ENCODE measurements at regions not wholly inside any gene's neighbourhood (a gene's known extent, or its start where the extent isn't known, plus 50 kb on each side); places are given as distances from the start of the nearest gene placed in this dataset.

DNA sequence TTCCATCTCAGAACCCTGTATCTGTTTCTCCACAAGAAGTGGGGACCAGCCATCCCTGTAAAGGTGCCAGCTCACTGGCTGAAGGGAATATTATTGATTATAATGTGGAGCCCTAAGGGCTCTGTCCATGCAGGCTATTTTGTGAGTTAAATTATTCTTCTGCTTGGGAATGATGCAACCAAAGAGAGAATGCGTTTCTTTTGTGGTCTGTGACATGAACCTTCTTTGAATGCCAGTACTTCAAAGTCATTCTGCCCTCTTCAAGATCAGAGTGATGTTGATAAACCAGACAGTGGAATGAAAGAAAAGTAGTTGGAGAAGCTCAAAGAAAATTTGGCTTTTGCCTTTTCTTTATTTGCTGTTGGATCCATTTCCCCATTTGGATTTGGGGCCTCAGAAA lies 995.2 kb downstream of the KCNMA1 start:
- CTCF ChIA-PET: interaction anchor here (1.0 kb wide), 1 partner anchor 25 kb away, joined by 3 read pairs; no protein-coding TSS in a partner anchor
- TF ChIP-seq, protein P1, sequence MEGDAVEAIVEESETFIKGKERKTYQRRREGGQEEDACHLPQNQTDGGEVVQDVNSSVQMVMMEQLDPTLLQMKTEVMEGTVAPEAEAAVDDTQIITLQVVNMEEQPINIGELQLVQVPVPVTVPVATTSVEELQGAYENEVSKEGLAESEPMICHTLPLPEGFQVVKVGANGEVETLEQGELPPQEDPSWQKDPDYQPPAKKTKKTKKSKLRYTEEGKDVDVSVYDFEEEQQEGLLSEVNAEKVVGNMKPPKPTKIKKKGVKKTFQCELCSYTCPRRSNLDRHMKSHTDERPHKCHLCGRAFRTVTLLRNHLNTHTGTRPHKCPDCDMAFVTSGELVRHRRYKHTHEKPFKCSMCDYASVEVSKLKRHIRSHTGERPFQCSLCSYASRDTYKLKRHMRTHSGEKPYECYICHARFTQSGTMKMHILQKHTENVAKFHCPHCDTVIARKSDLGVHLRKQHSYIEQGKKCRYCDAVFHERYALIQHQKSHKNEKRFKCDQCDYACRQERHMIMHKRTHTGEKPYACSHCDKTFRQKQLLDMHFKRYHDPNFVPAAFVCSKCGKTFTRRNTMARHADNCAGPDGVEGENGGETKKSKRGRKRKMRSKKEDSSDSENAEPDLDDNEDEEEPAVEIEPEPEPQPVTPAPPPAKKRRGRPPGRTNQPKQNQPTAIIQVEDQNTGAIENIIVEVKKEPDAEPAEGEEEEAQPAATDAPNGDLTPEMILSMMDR (IDR thresholded peaks at IDR 0.05; ENCODE audit: control extremely low read depth, extremely low read depth, low read depth, missing control alignments): no peak
- POLR2A ChIA-PET: no interaction called here
- no peak for DNase-seq (ENCODE audit: extremely low spot score)

DNA sequence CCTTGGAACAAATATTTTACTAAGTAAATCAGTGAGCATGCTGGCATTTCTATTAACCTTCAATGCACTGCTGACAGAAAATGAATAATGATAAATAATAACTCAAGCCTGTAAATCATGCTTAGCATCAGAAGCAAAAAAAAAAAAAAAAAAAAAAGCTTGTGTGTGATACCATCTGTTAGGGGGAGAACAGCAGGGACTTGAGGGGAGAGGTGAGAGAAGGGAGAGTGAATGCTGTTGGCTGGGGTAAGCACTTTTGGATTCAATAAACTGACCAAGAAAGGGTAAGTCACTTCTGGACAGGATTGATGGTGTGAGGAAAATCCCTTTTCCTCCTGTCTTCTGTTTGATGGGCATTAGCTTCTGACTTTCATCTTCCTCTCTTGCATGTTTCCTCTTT lies 996.4 kb downstream of the KCNMA1 start:
- POLR2A ChIA-PET: no interaction called here
- DNase-seq (ENCODE audit: extremely low spot score): no peak
- CTCF ChIA-PET: no interaction called here
- TF ChIP-seq, protein P1 (IDR thresholded peaks at IDR 0.05; ENCODE audit: control extremely low read depth, extremely low read depth, low read depth, missing control alignments): no peak

DNA sequence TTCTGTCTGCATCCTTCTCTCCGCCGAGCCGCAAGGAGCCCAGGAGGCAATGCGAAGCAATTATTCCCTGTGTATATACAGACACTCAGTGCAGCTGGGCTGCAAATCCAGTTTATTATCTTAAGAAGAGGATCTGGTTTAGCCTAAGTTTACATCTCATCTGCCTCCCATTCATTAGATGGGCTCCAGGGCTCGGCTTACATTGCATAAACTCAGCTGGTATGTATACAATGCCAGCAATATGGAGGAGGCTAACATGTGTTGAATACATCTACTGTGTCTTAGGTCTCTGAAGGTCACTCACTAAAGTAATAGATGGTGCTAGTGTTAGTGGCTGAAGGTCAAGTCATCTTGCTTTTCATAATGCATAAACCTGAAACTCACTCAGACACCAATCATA lies 996.8 kb downstream of the KCNMA1 start:
- CTCF ChIA-PET: no interaction called here
- DNase-seq (ENCODE audit: extremely low spot score): no peak
- TF ChIP-seq, protein P1 (IDR thresholded peaks at IDR 0.05; ENCODE audit: control extremely low read depth, extremely low read depth, low read depth, missing control alignments): no peak
- POLR2A ChIA-PET: no interaction called here

DNA sequence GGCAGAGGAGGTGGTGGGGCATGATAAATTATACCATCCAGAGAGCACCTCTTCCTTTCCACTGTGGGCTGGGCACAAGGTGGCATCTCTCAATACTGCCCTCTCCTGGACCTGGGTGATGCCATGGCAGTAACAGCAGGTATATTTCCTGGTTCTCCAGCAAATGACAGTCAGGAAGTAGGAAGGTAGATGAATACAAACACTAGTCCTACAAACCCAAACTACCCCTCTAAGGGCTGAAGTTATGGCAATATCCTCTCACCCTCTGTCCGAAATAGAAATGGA lies 1004.9 kb downstream of the KCNMA1 start:
- POLR2A ChIA-PET: no interaction called here
- DNase-seq (ENCODE audit: extremely low spot score): no peak
- TF ChIP-seq, protein P1 (IDR thresholded peaks at IDR 0.05; ENCODE audit: control extremely low read depth, extremely low read depth, low read depth, missing control alignments): peak; percentile 21

DNA sequence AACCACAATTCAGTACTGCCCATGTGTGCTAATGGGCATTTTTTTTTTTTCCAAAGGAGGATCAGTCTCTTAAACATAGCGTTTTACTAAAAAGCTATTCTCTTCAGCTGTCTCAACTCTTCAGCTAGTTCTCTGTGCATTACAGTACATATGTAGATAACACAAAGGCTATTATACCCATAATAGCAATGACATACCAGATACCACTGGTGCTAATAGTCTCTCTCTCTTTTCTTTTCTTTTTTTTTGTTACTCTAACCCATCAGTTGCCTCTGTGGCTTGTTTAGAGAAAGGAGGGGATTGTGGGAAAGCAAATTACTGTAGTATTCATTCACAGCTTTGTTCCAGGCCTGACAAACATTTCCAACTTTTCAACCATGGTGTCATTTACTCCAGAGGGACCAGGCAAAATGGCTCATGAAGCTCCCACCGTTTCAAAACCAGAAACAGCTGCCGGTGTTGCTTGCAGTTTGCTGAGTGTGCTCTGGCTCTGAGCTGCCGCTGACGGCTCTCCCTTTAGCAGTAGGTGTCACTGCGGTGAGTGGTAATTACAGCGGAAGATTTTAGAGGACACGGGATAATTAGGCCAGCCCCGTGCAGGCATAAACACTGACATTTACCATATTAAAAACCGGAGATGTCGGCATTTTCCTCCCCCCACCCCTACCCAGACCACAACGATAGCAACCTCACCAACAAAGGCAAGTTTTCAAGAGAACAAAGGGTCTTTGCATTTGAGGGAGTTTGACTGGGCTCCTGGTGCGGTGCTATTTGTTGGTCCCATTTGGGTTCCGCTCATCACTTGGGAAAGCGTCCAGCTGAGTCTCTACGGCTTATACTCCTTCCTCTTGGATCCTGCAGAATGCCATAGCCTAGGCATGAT lies 1005.5 kb downstream of the KCNMA1 start:
- CTCF ChIA-PET: interaction anchor here (0.8 to 0.9 kb wide), 2 partner anchors 23 to 85 kb away, joined by 3 read pairs; no protein-coding TSS in a partner anchor
- no peak for DNase-seq (ENCODE audit: extremely low spot score)
- POLR2A ChIA-PET: no interaction called here
- TF ChIP-seq, protein P1 (IDR thresholded peaks at IDR 0.05; ENCODE audit: control extremely low read depth, extremely low read depth, low read depth, missing control alignments): no peak

More for the DNA sequence above, 1004.9 kb downstream of the KCNMA1 start:
- CTCF ChIA-PET: no interaction called here

DNA sequence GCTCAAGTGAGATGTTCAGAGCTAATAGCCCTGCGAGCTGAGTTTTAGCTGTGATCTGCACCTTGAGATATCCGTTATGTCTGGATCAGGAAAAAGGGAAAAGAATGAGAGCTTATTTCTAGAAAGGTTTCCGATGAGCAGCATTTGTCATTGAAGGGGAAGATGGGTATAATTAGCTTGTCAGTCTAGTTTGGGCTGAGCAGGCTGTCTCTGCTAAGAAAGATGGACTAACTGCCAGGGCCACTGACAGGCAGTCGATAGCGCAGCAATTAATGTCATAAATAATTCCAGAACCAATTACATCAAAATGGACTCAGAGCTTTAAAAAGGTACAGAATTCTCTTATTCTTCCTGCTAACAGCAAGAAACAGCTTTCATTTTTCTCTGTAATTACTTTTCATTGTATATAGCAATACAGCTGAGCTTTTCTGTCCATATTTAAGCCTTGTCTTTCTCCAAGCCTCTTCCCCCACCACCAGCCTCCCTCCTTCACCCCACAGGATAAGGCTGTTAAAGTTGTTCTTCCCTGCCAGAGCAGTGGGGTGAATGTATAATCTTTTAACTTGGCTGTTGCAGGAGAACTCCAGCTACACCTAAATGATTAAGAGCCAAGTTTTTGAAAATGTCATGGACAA lies 1006.5 kb downstream of the KCNMA1 start:
- ChIA-PET POLR2A (no interaction called here), CTCF (interaction anchor here (1.3 kb wide), 1 partner anchor 16 kb away, joined by 3 read pairs; no protein-coding TSS in a partner anchor)
- DNase-seq (ENCODE audit: extremely low spot score): no peak
- TF ChIP-seq, protein P1 (IDR thresholded peaks at IDR 0.05; ENCODE audit: control extremely low read depth, extremely low read depth, low read depth, missing control alignments): no peak
